ENCODE measurements at regions not wholly inside any gene's neighbourhood (a gene's known extent, or its start where the extent isn't known, plus 50 kb on each side); places are given as distances from the start of the nearest gene placed in this dataset.

DNA sequence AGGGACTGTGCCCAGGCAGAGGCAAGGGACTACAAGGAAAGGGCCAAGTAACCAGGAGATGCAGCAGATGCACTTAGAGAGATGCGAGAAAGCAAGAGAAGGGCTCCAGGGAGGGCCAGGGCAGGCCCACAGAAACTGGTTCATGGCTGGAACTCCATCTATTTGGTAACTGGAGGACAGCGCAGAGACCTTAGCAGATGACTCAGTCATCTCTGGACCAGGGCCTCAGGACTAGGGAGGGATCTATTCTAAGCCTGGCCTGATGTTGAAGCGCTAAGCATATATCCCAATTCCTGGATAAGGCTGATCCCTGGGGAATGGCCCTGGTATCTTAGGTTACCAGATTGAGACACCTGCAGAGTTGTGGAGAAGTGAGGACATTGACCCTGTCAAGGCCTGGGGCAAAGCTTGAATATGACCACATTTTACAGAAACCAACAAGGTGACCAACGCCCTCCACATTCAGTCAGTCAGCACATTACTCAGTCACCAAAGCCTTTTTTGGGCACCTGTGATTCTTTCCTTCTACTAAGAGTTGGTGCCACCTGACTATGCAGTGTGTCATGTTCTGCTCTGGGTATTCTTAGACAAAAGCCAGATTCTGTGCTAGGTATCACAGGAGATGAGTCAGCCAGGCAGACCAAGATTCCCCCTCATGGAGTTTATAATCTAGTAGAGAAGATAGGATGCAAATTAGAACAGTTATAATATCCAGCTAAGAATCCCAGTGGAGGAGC lies 68.4 kb upstream of the SLCO3A1 start:
- TF ChIP-seq, protein P1, sequence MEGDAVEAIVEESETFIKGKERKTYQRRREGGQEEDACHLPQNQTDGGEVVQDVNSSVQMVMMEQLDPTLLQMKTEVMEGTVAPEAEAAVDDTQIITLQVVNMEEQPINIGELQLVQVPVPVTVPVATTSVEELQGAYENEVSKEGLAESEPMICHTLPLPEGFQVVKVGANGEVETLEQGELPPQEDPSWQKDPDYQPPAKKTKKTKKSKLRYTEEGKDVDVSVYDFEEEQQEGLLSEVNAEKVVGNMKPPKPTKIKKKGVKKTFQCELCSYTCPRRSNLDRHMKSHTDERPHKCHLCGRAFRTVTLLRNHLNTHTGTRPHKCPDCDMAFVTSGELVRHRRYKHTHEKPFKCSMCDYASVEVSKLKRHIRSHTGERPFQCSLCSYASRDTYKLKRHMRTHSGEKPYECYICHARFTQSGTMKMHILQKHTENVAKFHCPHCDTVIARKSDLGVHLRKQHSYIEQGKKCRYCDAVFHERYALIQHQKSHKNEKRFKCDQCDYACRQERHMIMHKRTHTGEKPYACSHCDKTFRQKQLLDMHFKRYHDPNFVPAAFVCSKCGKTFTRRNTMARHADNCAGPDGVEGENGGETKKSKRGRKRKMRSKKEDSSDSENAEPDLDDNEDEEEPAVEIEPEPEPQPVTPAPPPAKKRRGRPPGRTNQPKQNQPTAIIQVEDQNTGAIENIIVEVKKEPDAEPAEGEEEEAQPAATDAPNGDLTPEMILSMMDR (IDR thresholded peaks at IDR 0.05), result no peak
- H3K36me3 ChIP-seq, result no peaks in the 10 kb centered on the region
- intact Hi-C loops (cut with DNase I), result no loop called here
- no peak overlapping the region for H3K27ac ChIP-seq
- ATAC-seq (no peak), DNase-seq (no peak)
- no peaks in the 10 kb centered on the region for H3K9me3 ChIP-seq
- peaks cover 0 to 27% of the 10 kb centered on the region in 2 donors for H3K4me1 ChIP-seq
- no peaks in the 10 kb centered on the region for H3K27me3 ChIP-seq
- H3K4me3 ChIP-seq, result no peak overlapping the region

DNA sequence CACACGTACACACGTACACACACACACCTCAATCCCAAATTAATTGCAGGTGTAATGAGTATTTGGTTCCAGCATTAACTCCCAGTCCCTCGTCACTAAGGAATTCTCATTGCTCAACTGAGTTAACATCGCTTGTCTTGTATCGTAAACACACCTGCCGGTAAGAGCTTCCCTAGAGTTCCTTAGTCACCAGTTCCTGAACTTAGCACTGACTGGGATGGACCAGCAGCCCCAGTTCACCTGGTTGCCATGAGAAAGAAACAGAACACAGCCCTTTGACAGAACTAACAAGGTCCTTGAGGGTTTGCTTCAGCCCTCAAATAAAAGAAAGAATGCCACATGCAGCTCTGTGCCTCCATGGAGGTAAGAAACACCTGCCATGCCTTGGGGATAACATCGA lies 66.3 kb upstream of the SLCO3A1 start:
- Histone ChIP-seq H3K36me3 (no peaks in the 10 kb centered on the region), H3K27me3 (no peaks in the 10 kb centered on the region), H3K4me3 (no peak overlapping the region), H3K9me3 (no peaks in the 10 kb centered on the region), H3K4me1 (peaks cover 0 to 10% of the 10 kb centered on the region in 2 donors), H3K27ac (no peak overlapping the region)
- intact Hi-C loops (cut with DNase I), result no loop called here
- TF ChIP-seq, protein P1 (IDR thresholded peaks at IDR 0.05), result no peak
- ATAC-seq, result peak; percentile 83
- DNase-seq, result peak in 1 of 4 donors; percentile 24

DNA sequence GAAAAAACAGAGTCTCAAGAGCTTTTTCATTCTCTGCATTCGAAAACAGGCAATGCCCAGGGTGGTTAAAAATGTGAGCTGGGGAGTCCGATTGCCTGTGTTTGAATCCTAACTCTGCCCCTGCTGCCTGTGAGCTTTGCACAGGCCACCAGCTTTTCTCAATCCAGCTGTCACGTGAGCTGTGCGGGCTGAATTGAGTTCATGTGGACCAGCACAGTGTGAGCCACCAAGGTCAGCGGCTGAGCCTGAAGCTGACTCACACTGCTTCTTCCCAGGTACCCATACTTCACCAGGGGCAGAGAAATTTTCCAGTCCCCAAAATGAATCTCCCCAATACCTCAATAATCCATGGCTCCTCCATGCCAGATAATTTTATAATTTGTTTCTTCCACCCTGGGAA lies 64.4 kb upstream of the SLCO3A1 start:
- H3K27ac ChIP-seq, result no peak overlapping the region
- no peaks in the 10 kb centered on the region for H3K36me3 ChIP-seq
- ATAC-seq, result no peak

DNA sequence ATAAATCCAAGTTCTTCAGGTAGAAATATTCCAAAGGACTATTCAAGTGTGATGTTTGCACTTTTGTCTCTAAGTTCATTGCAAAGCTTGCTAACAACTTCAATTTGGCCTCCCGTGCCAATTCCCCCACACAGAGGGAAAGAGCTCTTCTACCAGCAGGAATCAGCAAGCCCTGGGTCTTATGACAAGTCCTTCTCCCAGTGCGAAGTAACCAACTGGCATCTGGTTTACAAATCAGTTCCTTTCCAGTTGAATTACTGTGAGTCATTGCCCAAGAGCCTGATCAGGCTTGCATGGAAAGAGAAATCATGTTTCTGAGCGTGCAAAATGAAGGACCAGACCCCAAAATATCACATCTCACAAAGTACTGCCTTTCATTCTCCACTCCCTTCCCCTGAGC lies 62.7 kb upstream of the SLCO3A1 start:
- Histone ChIP-seq H3K27me3 (no peaks in the 10 kb centered on the region), H3K4me3 (no peak overlapping the region), H3K9me3 (no peaks in the 10 kb centered on the region), H3K36me3 (no peaks in the 10 kb centered on the region), H3K4me1 (no peaks in the 10 kb centered on the region), H3K27ac (no peak overlapping the region)
- ATAC-seq (peak; percentile 77), DNase-seq (peak in 1 of 4 donors; percentile 46)
- TF ChIP-seq, protein P1 (IDR thresholded peaks at IDR 0.05), result no peak
- intact Hi-C loops (cut with DNase I), result no loop called here

More for the DNA sequence above, 64.4 kb upstream of the SLCO3A1 start:
- Histone ChIP-seq H3K9me3 (no peaks in the 10 kb centered on the region), H3K4me1 (no peaks in the 10 kb centered on the region), H3K27me3 (no peaks in the 10 kb centered on the region), H3K4me3 (no peak overlapping the region)
- intact Hi-C loops (cut with DNase I), result no loop called here
- TF ChIP-seq, protein P1 (IDR thresholded peaks at IDR 0.05), result no peak
- no peak for DNase-seq

DNA sequence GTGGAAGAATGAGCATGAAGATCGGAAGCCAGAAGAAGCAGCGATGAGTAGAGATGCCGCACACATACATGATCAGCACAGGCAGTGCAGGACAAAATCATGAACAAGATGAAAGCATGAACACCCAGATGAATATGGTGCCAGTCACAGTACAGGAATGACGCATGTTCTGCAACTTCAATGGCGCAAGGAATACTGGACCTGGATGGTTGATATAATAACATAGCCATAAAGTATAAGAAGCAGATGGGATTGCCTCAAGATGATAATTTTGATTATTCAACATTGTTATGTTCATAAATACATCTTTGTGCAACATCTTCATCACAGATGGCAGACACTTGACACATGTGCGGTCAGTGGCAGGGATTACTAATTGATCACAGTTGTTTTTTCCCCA lies 59.7 kb upstream of the SLCO3A1 start:
- TF ChIP-seq, protein P1 (IDR thresholded peaks at IDR 0.05), result no peak
- DNase-seq, result no peak
- H3K4me1 ChIP-seq, result no peaks in the 10 kb centered on the region
- intact Hi-C loops (cut with DNase I), result no loop called here
- H3K27me3 ChIP-seq, result no peaks in the 10 kb centered on the region
- no peak for ATAC-seq
- H3K36me3 ChIP-seq, result no peaks in the 10 kb centered on the region
- H3K4me3 ChIP-seq, result no peak overlapping the region
- H3K27ac ChIP-seq, result no peak overlapping the region
- H3K9me3 ChIP-seq, result no peaks in the 10 kb centered on the region

Measured in left lung (tissue), 4 donors.